NCI-H69 (cell line): ENCODE measurements at regions not wholly inside any gene's neighbourhood (a gene's known extent, or its start where the extent isn't known, plus 50 kb on each side); places are given as distances from the start of the nearest gene placed in this dataset.
A peak's percentile ranks its signal among the peaks of the same experiment; 100 is the strongest.
"Not testable (repeated sequence)": the region's sequence is repeated elsewhere in the genome, so short reads cannot be mapped to it uniquely, and the experiment has no call there.

Experiments used
- DNase-seq: peaks from one replicate; lab custom pipeline; 2025; lab: John Stamatoyannopoulos, UW

DNA sequence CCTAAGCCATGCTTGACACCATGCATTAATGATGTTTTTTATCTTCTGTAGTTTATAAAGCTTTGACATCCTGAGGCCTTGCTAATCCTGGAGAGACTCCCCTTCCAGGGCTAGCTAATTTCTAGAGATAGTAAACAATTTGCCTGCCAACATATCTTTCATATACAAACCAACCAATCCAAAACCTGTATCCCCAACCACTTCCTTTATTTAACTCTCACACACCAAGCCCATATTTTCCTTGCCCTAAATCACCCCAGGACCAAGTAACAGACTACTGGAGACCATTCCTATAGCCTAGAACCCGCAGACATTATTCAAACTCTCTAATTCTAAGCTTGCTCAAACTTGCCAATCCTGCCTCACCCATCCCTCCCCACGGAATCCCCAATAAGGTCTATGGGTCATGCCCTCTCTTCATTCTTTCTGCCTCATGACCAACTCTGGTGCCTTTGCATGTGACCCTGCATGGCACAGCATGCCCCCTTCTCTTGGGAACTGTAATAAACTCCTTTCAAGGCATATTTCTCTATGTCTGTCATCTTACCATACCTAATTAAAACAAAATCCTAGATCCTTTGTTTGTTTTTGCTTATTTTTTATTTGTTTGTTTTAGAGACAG, 116.6 kb upstream of the CACUL1 start:
- DNase-seq, result no peak

- DNase-seq, result no peak
Measured at GRCh38 chr10:118873091-118873737, 118.4 kb upstream of the CACUL1 start.

- no peak for DNase-seq
Measured at GRCh38 chr10:118873738-118874105, 119.0 kb upstream of the CACUL1 start.

DNA sequence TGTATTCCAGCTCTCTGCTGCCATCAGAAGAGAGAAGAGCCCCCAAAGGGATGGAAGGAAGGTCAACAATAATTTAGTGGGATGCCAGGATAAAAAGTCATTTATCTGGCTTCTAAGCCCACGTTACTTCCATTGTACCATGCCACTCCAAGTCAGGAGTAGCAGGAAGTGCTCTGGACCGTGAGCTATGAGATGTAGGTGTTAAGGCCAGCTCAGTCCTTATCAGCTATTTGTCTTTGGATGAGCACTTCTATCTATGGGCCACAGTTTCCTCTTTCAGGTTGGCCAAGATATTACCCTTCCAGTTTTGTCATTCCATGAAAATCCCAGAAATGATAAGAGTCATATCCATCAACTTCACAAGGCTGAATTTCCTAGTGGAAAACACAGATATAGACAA, 119.4 kb upstream of the CACUL1 start:
- no peak for DNase-seq

DNA sequence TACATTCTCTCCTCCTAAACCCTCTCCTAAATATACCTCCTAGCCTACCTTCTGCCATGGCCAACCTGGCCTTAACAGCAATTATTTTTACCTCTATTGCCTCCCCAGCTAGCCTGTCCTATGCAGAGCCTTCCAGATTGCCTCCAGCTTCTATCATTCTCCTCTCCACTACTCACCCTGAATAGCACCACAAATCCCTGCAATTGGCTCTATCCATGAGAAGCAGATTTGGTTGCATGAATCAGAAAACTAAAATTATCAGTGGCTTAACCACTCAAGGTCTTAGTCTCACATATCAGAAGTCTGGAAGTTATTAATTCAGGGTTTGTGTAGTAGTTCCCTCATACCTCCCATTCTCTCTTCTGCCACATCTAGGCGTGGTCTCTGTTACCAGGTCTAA, 120.3 kb upstream of the CACUL1 start:
- no peak for DNase-seq

GRCh38 chr10:118882741-118883140, 128.0 kb upstream of the CACUL1 start:
- no peak for DNase-seq

GRCh38 chr10:118892255-118892654, 137.3 kb upstream of the NANOS1 start:
- DNase-seq, result no peak

- not testable (repeated sequence) for DNase-seq
Measured at GRCh38 chr10:118894891-118895290, 134.6 kb upstream of the NANOS1 start.

- peak; percentile 38 for DNase-seq
Measured at GRCh38 chr10:118900617-118901016, 128.9 kb upstream of the NANOS1 start.

DNA sequence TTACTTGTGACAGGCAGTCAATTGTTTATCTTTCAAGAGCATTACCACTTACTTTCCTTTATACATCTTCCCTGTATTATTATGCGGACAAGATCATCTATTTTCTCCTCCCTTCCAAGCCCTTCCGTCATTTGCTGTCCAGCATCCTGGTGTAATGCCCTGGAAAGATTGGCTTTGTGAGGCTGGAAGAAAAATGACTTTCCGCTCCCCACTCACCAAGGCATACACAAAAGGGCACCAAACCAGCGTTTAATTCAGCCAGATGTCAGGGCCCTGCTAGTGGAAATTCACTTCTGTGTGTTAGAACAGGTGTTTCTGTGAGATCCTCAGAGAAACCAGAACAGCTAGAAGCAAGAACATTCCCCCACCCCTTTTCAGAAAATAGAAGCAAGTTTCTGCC, 128.1 kb upstream of the NANOS1 start:
- DNase-seq, result peak; percentile 58

- DNase-seq, result peak; percentile 38
Measured at GRCh38 chr10:118901906-118902305, 127.6 kb upstream of the NANOS1 start.

DNA sequence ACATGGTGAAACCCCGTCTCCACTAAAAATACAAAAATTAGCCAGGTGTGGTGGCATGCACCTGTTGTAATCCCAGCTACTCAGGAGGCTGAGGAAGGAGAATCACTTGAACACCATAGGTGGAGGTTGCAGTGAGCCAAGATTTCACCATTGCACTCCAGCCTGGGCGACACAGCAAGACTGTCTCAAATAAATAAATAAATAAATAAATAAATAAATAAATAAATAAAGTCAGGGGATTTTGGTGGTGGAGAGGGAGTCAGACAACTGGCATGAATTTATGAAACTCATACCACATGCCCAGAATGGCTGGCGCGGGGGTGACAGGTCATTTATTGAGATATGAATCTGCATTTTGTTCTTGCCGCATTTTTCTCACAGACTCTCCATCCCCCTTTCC, 126.9 kb upstream of the NANOS1 start:
- not testable (repeated sequence) for DNase-seq

DNA sequence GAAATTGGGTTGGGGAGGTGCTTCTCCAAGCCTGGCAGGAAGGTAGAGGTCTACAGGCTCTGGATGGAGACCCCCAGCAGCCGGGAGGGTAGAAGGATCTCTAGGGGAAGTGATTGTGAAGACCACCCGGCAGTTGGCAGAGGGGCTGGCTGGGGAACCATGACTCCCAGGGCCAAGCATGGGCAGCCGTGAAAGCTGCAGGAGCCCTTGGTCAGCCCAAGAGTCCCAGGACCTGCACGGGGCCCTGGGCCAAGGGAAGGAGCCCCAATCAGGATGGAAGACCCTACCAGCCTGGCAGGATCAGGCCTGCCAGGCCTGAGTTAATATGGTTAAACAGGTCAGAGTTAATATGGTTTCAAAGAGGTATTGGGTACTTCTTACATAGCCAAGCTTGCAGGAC, 126.3 kb upstream of the NANOS1 start:
- no peak for DNase-seq

DNA sequence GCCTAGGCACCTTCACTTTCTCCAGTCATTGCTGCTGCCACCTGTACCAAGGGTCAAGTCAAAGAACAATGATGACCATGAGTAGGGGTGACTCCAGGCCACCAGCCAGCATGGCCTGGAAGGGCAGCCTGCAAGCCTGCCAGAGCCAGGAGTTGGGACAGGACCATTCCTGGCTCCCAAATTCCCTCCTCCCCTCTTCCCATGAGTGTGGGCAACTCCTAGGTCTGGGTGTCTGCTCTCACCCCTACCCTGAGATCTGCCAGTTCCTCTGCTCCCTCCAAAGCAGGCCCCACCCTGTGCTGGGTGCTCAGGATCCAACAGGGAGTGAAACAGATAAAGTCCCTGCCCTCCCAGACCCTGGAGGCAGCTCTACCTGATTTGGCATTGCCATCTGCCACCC, 125.8 kb upstream of the NANOS1 start:
- DNase-seq, result no peak

- DNase-seq, result peak; percentile 31
Measured at GRCh38 chr10:118904286-118904685, 125.2 kb upstream of the NANOS1 start.

- DNase-seq, result no peak
Measured at GRCh38 chr10:118907051-118907450, 122.5 kb upstream of the NANOS1 start.

- no peak for DNase-seq
Measured at GRCh38 chr10:118908557-118909256, 120.8 kb upstream of the NANOS1 start.

- DNase-seq, result no peak
Measured at GRCh38 chr10:118910702-118911101, 118.8 kb upstream of the NANOS1 start.

DNA sequence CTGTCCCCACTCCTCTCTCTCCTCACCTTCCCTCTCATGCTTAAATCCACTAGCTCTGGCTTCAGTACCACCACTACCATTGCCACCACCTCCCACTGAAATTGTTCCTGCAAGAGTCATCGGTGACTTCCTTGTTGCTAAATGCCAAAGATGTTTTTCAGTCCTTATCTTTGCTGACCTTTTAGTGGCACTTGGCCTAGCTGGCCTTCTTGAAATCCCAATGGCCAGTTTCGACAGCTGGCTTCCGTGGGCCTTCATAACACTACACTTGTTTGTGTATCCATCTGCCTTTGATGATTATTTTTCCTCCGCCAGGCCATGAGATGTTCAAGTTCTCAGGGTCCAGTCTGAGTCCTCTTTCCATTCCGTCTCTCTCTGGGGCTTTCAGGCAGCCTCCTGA, 118.2 kb upstream of the NANOS1 start:
- no peak for DNase-seq

GRCh38 chr10:118912961-118913600, 116.4 kb upstream of the NANOS1 start:
- DNase-seq, result no peak

- no peak for DNase-seq
Measured at GRCh38 chr10:118913825-118914224, 115.7 kb upstream of the NANOS1 start.

GRCh38 chr10:118914629-118915028, 114.9 kb upstream of the NANOS1 start:
- DNase-seq, result peak; percentile 18

DNA sequence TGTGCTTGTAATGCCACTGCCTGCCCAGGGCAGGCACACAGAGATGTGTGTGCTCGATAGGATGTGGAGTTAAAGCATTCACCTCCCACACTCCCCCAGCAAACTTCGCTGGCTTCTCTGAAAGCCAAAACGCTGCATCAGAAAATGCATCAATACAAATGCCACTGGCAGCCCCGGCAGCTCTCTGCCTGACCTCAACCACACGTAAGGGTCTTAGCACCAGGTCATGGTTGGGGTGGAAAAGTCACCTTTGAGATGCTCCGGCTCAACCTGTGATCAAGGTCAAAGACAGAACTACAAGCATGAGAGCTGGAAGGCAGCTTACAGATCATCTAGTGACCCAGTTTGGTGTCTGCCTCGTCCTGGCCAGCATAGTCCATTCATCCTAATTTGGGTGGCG, 114.4 kb upstream of the NANOS1 start:
- DNase-seq, result no peak
